HepG2 (cell line): ENCODE measurements at regions not wholly inside any gene's neighbourhood (a gene's known extent, or its start where the extent isn't known, plus 50 kb on each side); places are given as distances from the start of the nearest gene placed in this dataset.

Experiments used
- ATAC-seq: fragments of 200-7000 bp; cut with Tn5 transposase; 3 replicates; pipeline ENCODE4 v1.9.1; 2020; ENCODE audit warnings: mild to moderate bottlenecking, moderate library complexity
- BruUV-seq: library from RNA; stranded (reverse); fragments of 400-500 nt; replicated peaks from 2 replicates; lab custom pipeline; 2021; lab: Mats Ljungman, UMichigan
- CTCF ChIA-PET: fragments of 300-600 bp; formaldehyde crosslinking; extraction: SDS; loops from one replicate; lab custom pipeline; 2021; ENCODE audit warnings: low total read pairs, inconsistent platforms, low intra/inter-chr PET ratio; lab: Yijun Ruan, JAX
- POLR2A ChIA-PET: fragments of 350-600 bp; sonication (Branson Sonifier 250); formaldehyde crosslinking; loops from one replicate; lab custom pipeline; 2020; ENCODE audit warnings: antibody characterized with exemption, inconsistent platforms; lab: Yijun Ruan, JAX
- DNase-seq: peaks from one replicate; pipeline ENCODE4 v3.0.0-alpha.2; 2015; ENCODE audit warnings: low spot score
- FAIRE-seq: peaks from 3 replicates; lab custom pipeline; 2011; peaks lifted over from hg19 to GRCh38; lab: Jason Lieb, UNC
- H2AFZ ChIP-seq: one replicate; pipeline ENCODE4 v1.6.1; 2011; ENCODE audit warnings: low read length, inconsistent platforms
- H3K27ac ChIP-seq: fragments of 300-600 bp; 3 replicates; pipeline ENCODE4 v1.8.0; 2011; ENCODE audit warnings: mixed run types, mild to moderate bottlenecking, mixed read lengths, low read length, inconsistent platforms; ENCODE audit not compliant: insufficient read depth; ENCODE audit errors: extremely low read length
- H3K27me3 ChIP-seq, 2 experiments: fragments of 200-600 bp in 1 of 2; 2 replicates in 1 of 2; 3 replicates in 1 of 2; pipeline versions ENCODE4 v1.6.0 to v1.8.0; 2011; ENCODE audit warnings: low read length in 2 of 2, mild to moderate bottlenecking in 2 of 2, moderate library complexity in 2 of 2, inconsistent platforms in 1 of 2; ENCODE audit not compliant: insufficient read depth in 2 of 2, control insufficient read depth in 1 of 2
- H3K36me3 ChIP-seq, 2 experiments: fragments of 200-600 bp in 1 of 2; replicated peaks in 1 of 2; 2 replicates in 1 of 2; 3 replicates in 1 of 2; pipeline versions ENCODE4 v1.5.1 to v1.8.0; 2011; ENCODE audit warnings: low read length in 2 of 2, inconsistent platforms in 1 of 2; ENCODE audit not compliant: insufficient read depth in 2 of 2, control insufficient read depth in 1 of 2
- H3K4me1 ChIP-seq: 2 replicates; pipeline ENCODE4 v1.5.1; 2012; ENCODE audit warnings: low read length, inconsistent platforms; ENCODE audit not compliant: insufficient read depth
- H3K4me2 ChIP-seq: 2 replicates; pipeline ENCODE4 v1.6.0; 2011; ENCODE audit warnings: low read depth, low read length, inconsistent platforms
- H3K4me3 ChIP-seq, 3 experiments: fragments of 200-600 bp in 1 of 3; sonication (generic), shearing (Covaris generic) in 1 of 3; replicated peaks in 1 of 3; 2 replicates each; pipeline ENCODE4 v1.5.1; 2011 to 2016; ENCODE audit warnings: low read length in 3 of 3, inconsistent platforms in 2 of 3, low read depth in 2 of 3, mild to moderate bottlenecking in 2 of 3, control low read depth in 1 of 3, mixed read lengths in 1 of 3; ENCODE audit not compliant: insufficient read depth in 1 of 3
- H3K79me2 ChIP-seq: one replicate; pipeline ENCODE4 v1.6.1; 2011; ENCODE audit warnings: low read length, inconsistent platforms; ENCODE audit not compliant: insufficient read depth
- H3K9ac ChIP-seq: 2 replicates; pipeline ENCODE4 v1.6.0; 2011; ENCODE audit warnings: mild to moderate bottlenecking, low read depth, low read length, inconsistent platforms; ENCODE audit not compliant: insufficient read depth
- H3K9me3 ChIP-seq: 2 replicates; pipeline ENCODE4 v1.5.1; 2012; ENCODE audit warnings: mild to moderate bottlenecking, low read length
- H4K20me1 ChIP-seq: 2 replicates; pipeline ENCODE4 v1.6.0; 2011; ENCODE audit warnings: inconsistent platforms, mild to moderate bottlenecking, low read length, moderate library complexity; ENCODE audit not compliant: insufficient read depth
- BORCS8-MEF2B ChIP-seq: sonication (generic); formaldehyde crosslinking; IDR thresholded peaks from 2 replicates; pipeline ENCODE4 v1.8.0; 2022; ENCODE audit warnings: mild to moderate bottlenecking, missing genetic modification reagents
- FOXP1 ChIP-seq, 2 experiments: fragments of 450-650 bp in 1 of 2; IDR thresholded peaks; 2 replicates each; pipeline ENCODE4 v1.6.1; 2017 to 2018; ENCODE audit warnings: antibody characterized with exemption in 1 of 2
- GTF2F1 ChIP-seq: fragments of 150-350 bp; IDR thresholded peaks from 2 replicates; pipeline ENCODE4 v1.6.1; 2014; ENCODE audit warnings: low read length
- HOXA5 ChIP-seq: sonication (generic); formaldehyde crosslinking; IDR thresholded peaks from 2 replicates; pipeline ENCODE4 v1.4.0; 2020; ENCODE audit warnings: missing genetic modification reagents
- KLF13 ChIP-seq: sonication (generic); formaldehyde crosslinking; IDR thresholded peaks from 2 replicates; pipeline ENCODE4 v1.4.0; 2020; ENCODE audit warnings: mild to moderate bottlenecking, missing genetic modification reagents
- MTA1 ChIP-seq: sonication (generic); formaldehyde crosslinking; IDR thresholded peaks from 2 replicates; pipeline ENCODE4 v1.4.0; 2020; ENCODE audit warnings: missing genetic modification reagents, mild to moderate bottlenecking, borderline replicate concordance
- MTF2 ChIP-seq: sonication (generic); formaldehyde crosslinking; IDR thresholded peaks from 2 replicates; pipeline ENCODE4 v1.5.0; 2020; ENCODE audit warnings: missing genetic modification reagents, borderline replicate concordance
- SMARCC2 ChIP-seq: fragments of 450-650 bp; IDR thresholded peaks from 2 replicates; pipeline ENCODE4 v1.6.1; 2017; ENCODE audit warnings: antibody characterized with exemption, mild to moderate bottlenecking
- SP1 ChIP-seq, 2 experiments: fragments of 450-650 bp in 1 of 2; sonication (generic) in 1 of 2; formaldehyde crosslinking in 1 of 2; IDR thresholded peaks; 2 replicates each; pipeline versions ENCODE4 v1.4.0 to v1.6.1; 2016 to 2020; ENCODE audit warnings: missing genetic modification reagents in 1 of 2
- SRY ChIP-seq: sonication (generic); formaldehyde crosslinking; IDR thresholded peaks from 2 replicates; pipeline ENCODE4 v1.8.0; 2022; ENCODE audit warnings: mild to moderate bottlenecking, missing genetic modification reagents
- U2AF2 ChIP-seq: fragments of 200-400 bp; formaldehyde crosslinking; IDR thresholded peaks from 2 replicates; pipeline ENCODE4 v1.6.1; 2017; ENCODE audit warnings: low read depth, mild to moderate bottlenecking, low read length
- ZFP41 ChIP-seq: sonication (generic); formaldehyde crosslinking; IDR thresholded peaks from 2 replicates; pipeline ENCODE4 v1.4.0; 2020; ENCODE audit warnings: mild to moderate bottlenecking, missing genetic modification reagents, borderline replicate concordance
- ZKSCAN1 ChIP-seq: fragments of 150-350 bp; IDR thresholded peaks from 2 replicates; pipeline ENCODE4 v1.6.1; 2014; ENCODE audit warnings: low read length
- ZNF761 ChIP-seq: sonication (generic); formaldehyde crosslinking; conservative IDR thresholded peaks from 2 replicates; pipeline ENCODE4 v1.4.0; 2020; ENCODE audit warnings: mild to moderate bottlenecking, missing genetic modification reagents
- ZNF780A ChIP-seq: sonication (generic); formaldehyde crosslinking; IDR thresholded peaks from 2 replicates; pipeline ENCODE4 v1.8.0; 2022; ENCODE audit warnings: mild to moderate bottlenecking, missing genetic modification reagents, moderate library complexity
- ZSCAN12 ChIP-seq: sonication (generic); formaldehyde crosslinking; IDR thresholded peaks from 2 replicates; pipeline ENCODE4 v1.9.0; 2021; ENCODE audit warnings: mild to moderate bottlenecking, missing genetic modification reagents
- in situ Hi-C: cut with HindIII; loops from 2 replicates; pipeline ENCODE4 v1.10.0; 2017; ENCODE audit warnings: low pct_unique_long_range_greater_than_20kb; ENCODE audit not compliant: extremely low pct_ligation_motif_present
- intact Hi-C: fragments of 100-400 bp; cut with micrococcal nuclease; formaldehyde crosslinking; loops from one replicate; pipeline ENCODE4 v1.10.0; 2022; ENCODE audit not compliant: unreplicated experiment
- TF ChIP-seq, protein P1 (sequence below): sonication (generic); formaldehyde crosslinking; IDR thresholded peaks from 2 replicates; pipeline ENCODE4 v1.8.0; 2022; ENCODE audit warnings: missing genetic modification reagents, mild to moderate bottlenecking, borderline replicate concordance

DNA sequence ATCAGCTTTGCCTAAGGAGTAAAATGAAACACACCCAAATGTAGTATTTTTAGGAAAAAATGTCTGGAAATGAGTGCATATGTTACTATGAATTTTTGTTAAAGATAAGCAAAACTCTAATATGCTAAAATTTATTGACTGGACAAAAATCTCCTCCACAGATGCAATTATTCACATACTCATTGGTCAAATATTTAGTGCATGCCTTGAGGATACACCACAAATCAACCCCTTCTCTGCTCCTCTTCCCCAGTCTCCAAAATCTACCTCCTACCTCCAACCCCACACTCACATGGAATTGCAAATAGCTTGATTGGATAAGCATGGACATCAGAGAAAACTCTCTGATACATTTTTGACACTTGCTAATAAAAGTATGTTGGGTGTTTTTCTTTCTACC, 95.6 kb upstream of the CDC42EP3 start:
- in situ Hi-C loops: no loop called here
- DNase-seq (no peak), ATAC-seq (no peak), FAIRE-seq (no peak)
- Histone ChIP-seq H3K9ac (no peak overlapping the region), H4K20me1 (no peaks in the 10 kb centered on the region), H2AFZ (no peak overlapping the region), H3K27ac (no peak overlapping the region), H3K36me3 (no peaks in the 10 kb centered on the region), H3K4me1 (no peaks in the 10 kb centered on the region), H3K4me3 (no peak overlapping the region), H3K9me3 (no peaks in the 10 kb centered on the region), H3K4me2 (no peak overlapping the region), H3K27me3 (no peaks in the 10 kb centered on the region; a peak in 1 of 5 replicates), H3K79me2 (no peaks in the 10 kb centered on the region)
- no TSS peak for BruUV-seq
- intact Hi-C loops: no loop called here
- CTCF ChIA-PET: no interaction called here
- POLR2A ChIA-PET: no interaction called here
- TF ChIP-seq BORCS8-MEF2B (no peak), KLF13 (CRISPR knock-in tag) (no peak), ZFP41 (CRISPR knock-in tag) (no peak), U2AF2 (no peak), HOXA5 (CRISPR knock-in tag) (no peak), MTF2 (CRISPR knock-in tag) (no peak), ZSCAN12 (no peak), ZNF780A (no peak), MTA1 (no peak), FOXP1 (IDR thresholded peaks at IDR 0.05) (no peak), FOXP1 (CRISPR knock-in tag; IDR thresholded peaks at IDR 0.05) (no peak), SRY (CRISPR knock-in tag) (no peak), SP1 (IDR thresholded peaks at IDR 0.05) (no peak), SP1 (CRISPR knock-in tag; IDR thresholded peaks at IDR 0.05) (no peak), ZNF761 (CRISPR knock-in tag) (no peak), ZKSCAN1 (no peak), GTF2F1 (no peak), SMARCC2 (no peak)
- TF ChIP-seq, protein P1, sequence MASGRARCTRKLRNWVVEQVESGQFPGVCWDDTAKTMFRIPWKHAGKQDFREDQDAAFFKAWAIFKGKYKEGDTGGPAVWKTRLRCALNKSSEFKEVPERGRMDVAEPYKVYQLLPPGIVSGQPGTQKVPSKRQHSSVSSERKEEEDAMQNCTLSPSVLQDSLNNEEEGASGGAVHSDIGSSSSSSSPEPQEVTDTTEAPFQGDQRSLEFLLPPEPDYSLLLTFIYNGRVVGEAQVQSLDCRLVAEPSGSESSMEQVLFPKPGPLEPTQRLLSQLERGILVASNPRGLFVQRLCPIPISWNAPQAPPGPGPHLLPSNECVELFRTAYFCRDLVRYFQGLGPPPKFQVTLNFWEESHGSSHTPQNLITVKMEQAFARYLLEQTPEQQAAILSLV: no peak
